GM12878 (cell line): ENCODE measurements at regions not wholly inside any gene's neighbourhood (a gene's known extent, or its start where the extent isn't known, plus 50 kb on each side); places are given as distances from the start of the nearest gene placed in this dataset.

Experiments
- ATAC-seq: fragments of 200-7000 bp; cut with Tn5 transposase; 3 replicates; pipeline ENCODE4 v1.9.1; 2020; ENCODE audit warnings: mild to moderate bottlenecking, moderate library complexity
- BruUV-seq: library from RNA; stranded (reverse); fragments of 400-500 nt; replicated peaks from 2 replicates; lab custom pipeline; 2021; lab: Mats Ljungman, UMichigan
- CTCF ChIA-PET: fragments of 300-600 bp; sonication (Branson Sonifier 250); formaldehyde crosslinking; extraction: SDS; loops from one replicate; lab custom pipeline; 2021; ENCODE audit warnings: inconsistent platforms; lab: Yijun Ruan, JAX
- POLR2A ChIA-PET: fragments of 350-600 bp; formaldehyde crosslinking; extraction: SDS; loops from one replicate; lab custom pipeline; 2021; ENCODE audit warnings: inconsistent platforms; lab: Charles Lee
- RAD21 ChIA-PET: fragments of 300-600 bp; sonication (Branson Sonifier 250); formaldehyde crosslinking; loops from one replicate; lab custom pipeline; 2023; ENCODE audit warnings: antibody characterized with exemption; ENCODE audit not compliant: unreplicated experiment; lab: Charles Lee
- SMC1A ChIA-PET: fragments of 300-600 bp; sonication (Branson Sonifier 250); formaldehyde crosslinking; loops from one replicate; lab custom pipeline; 2023; ENCODE audit not compliant: unreplicated experiment, uncharacterized antibody; lab: Charles Lee
- DNase-seq: peaks from one replicate; pipeline ENCODE4 v3.0.0-alpha.2; 2011; ENCODE audit warnings: low read depth, low spot score
- FAIRE-seq: peaks from 3 replicates; lab custom pipeline; 2011; peaks lifted over from hg19 to GRCh38; lab: Jason Lieb, UNC
- H2AFZ ChIP-seq: 2 replicates; pipeline ENCODE4 v1.6.0; 2011; ENCODE audit warnings: low read depth, low read length, control low read depth; ENCODE audit not compliant: control insufficient read depth
- H3K27ac ChIP-seq: 2 replicates; pipeline ENCODE4 v1.5.1; 2011; ENCODE audit warnings: control low read depth; ENCODE audit not compliant: control insufficient read depth, insufficient read depth
- H3K27me3 ChIP-seq, 2 experiments: replicated peaks in 1 of 2; 2 replicates each; pipeline versions ENCODE4 v1.6.0 to v1.6.1; 2011; ENCODE audit warnings: low read length in 1 of 2; ENCODE audit not compliant: control insufficient read depth in 2 of 2, insufficient read depth in 2 of 2
- H3K36me3 ChIP-seq, 2 experiments: 2 replicates each; pipeline ENCODE4 v1.5.1; 2011; ENCODE audit warnings: low read length in 1 of 2; ENCODE audit not compliant: control insufficient read depth in 2 of 2, insufficient read depth in 2 of 2
- H3K4me1 ChIP-seq: 2 replicates; pipeline ENCODE4 v1.6.1; 2011; ENCODE audit warnings: mild to moderate bottlenecking, low read length, moderate library complexity, mixed read lengths; ENCODE audit not compliant: control insufficient read depth, insufficient read depth
- H3K4me2 ChIP-seq: 2 replicates; pipeline ENCODE4 v1.6.0; 2011; ENCODE audit warnings: control low read depth; ENCODE audit not compliant: control insufficient read depth, insufficient read depth
- H3K4me3 ChIP-seq: fragments of 200-600 bp; sonication (generic); 2 replicates; pipeline ENCODE4 v1.5.1; 2016
- H3K79me2 ChIP-seq: 2 replicates; pipeline ENCODE4 v1.6.0; 2011; ENCODE audit warnings: low read length; ENCODE audit not compliant: control insufficient read depth, insufficient read depth
- H3K9ac ChIP-seq: 2 replicates; pipeline ENCODE4 v1.8.0; 2011; ENCODE audit warnings: low read length, control low read depth, mixed read lengths; ENCODE audit not compliant: control insufficient read depth, insufficient read depth
- H3K9me3 ChIP-seq: replicated peaks from 3 replicates; pipeline ENCODE4 v1.5.1; 2011; ENCODE audit warnings: mild to moderate bottlenecking, low read length; ENCODE audit not compliant: control insufficient read depth, insufficient read depth
- H4K20me1 ChIP-seq: 2 replicates; pipeline ENCODE4 v1.6.0; 2011; ENCODE audit not compliant: control insufficient read depth, insufficient read depth
- BACH1 ChIP-seq: fragments of 450-650 bp; IDR thresholded peaks from 2 replicates; pipeline ENCODE4 v1.6.1; 2017; ENCODE audit warnings: mild to moderate bottlenecking, borderline replicate concordance
- BRCA1 ChIP-seq: IDR thresholded peaks from 2 replicates; pipeline ENCODE4 v1.6.1; 2011; ENCODE audit warnings: low read depth, low read length, improper control_type of control experiment
- ETV6 ChIP-seq, 2 experiments: fragments of 450-650 bp in 1 of 2; IDR thresholded peaks in 1 of 2; conservative IDR thresholded peaks in 1 of 2; 2 replicates each; pipeline ENCODE4 v1.6.1; 2014; ENCODE audit warnings: antibody characterized with exemption in 1 of 2, borderline replicate concordance in 1 of 2, low read depth in 1 of 2, mild to moderate bottlenecking in 1 of 2, moderate library complexity in 1 of 2
- KDM1A ChIP-seq: fragments of 200-600 bp; sonication (generic); IDR thresholded peaks from 2 replicates; pipeline ENCODE4 v1.6.1; 2016; ENCODE audit warnings: borderline replicate concordance
- MXI1 ChIP-seq: fragments of 150-350 bp; IDR thresholded peaks from 2 replicates; pipeline ENCODE4 v1.6.1; 2011; ENCODE audit warnings: low read depth, mild to moderate bottlenecking, inconsistent platforms, low read length, improper control_type of control experiment
- NBN ChIP-seq: fragments of 450-650 bp; IDR thresholded peaks from 2 replicates; pipeline ENCODE4 v1.6.1; 2016
- NFXL1 ChIP-seq: fragments of 450-650 bp; IDR thresholded peaks from 2 replicates; pipeline ENCODE4 v1.6.1; 2017; ENCODE audit warnings: antibody characterized with exemption, mild to moderate bottlenecking, borderline replicate concordance
- POU2F2 ChIP-seq: IDR thresholded peaks from 3 replicates; pipeline ENCODE4 v1.6.1; 2011; ENCODE audit warnings: low read depth, mild to moderate bottlenecking, low read length, borderline replicate concordance
- RB1 ChIP-seq: fragments of 450-650 bp; formaldehyde crosslinking; IDR thresholded peaks from 2 replicates; pipeline ENCODE4 v1.6.1; 2017; ENCODE audit warnings: mild to moderate bottlenecking, borderline replicate concordance
- SRF ChIP-seq, 2 experiments: IDR thresholded peaks; 2 replicates each; pipeline ENCODE4 v1.6.1; 2011; ENCODE audit warnings: low read depth in 2 of 2, low read length in 2 of 2, mild to moderate bottlenecking in 1 of 2, moderate library complexity in 1 of 2
- ZSCAN29 ChIP-seq: fragments of 450-650 bp; IDR thresholded peaks from 2 replicates; pipeline ENCODE4 v1.6.1; 2017; ENCODE audit warnings: mild to moderate bottlenecking, moderate library complexity
- WGBS: methylation state at CpG from one replicate; pipeline ENCODE4 v1.1.6; 2016; ENCODE audit warnings: low lambda C conversion rate; ENCODE audit not compliant: insufficient replicate concordance, insufficient coverage; ENCODE audit errors: missing lambda C conversion rate; 5-methylcytosine and 5-hydroxymethylcytosine counted together
- in situ Hi-C: fragments of 300-500 bp; cut with MboI; formaldehyde crosslinking; loops from 9 replicates; pipeline ENCODE4 v1.14.3; 2018; ENCODE audit warnings: mixed read lengths
- intact Hi-C: fragments of 100-400 bp; cut with micrococcal nuclease; formaldehyde crosslinking; loops from one replicate; pipeline ENCODE4 v1.14.2; 2022; ENCODE audit not compliant: unreplicated experiment
- TF ChIP-seq, protein P1 (sequence below): IDR thresholded peaks from 2 replicates; pipeline ENCODE4 v1.6.1; 2012; ENCODE audit warnings: low read length, inconsistent platforms

DNA sequence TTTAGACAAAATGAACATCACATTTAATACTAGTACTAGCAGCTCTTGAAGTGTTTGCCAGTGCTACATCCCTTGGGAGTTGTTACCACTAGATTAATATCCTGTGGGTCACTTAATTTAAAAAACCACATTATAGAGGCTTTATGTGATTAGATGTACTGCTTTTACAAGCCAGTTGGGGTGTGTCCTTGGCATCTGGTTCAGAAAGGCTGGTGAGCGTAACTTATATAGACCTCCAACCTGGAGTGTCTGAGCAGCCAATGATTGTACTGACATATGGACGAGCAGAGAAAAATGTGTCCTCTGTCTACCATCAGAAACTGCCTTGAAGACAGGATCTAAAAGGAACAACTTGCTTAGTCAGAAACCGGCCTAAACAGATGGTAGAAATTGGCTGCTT is 306.2 kb upstream of the ATP11B start:
- H3K4me1 ChIP-seq, result no peaks in the 10 kb centered on the region
- H3K27ac ChIP-seq, result no peak overlapping the region
- ChIA-PET SMC1A (no interaction called here), CTCF (no interaction called here), RAD21 (no interaction called here), POLR2A (no interaction called here)
- no peaks in the 10 kb centered on the region for H4K20me1 ChIP-seq
- H3K9ac ChIP-seq, result no peak overlapping the region
- H3K79me2 ChIP-seq, result no peaks in the 10 kb centered on the region
- ATAC-seq, result no peak
- no peak overlapping the region for H2AFZ ChIP-seq
- DNase-seq, result no peak
- intact Hi-C loops (no loop called here), in situ Hi-C loops (no loop called here)
- BruUV-seq, result no TSS peak
- H3K27me3 ChIP-seq, result no peaks in the 10 kb centered on the region; a peak in 1 of 4 replicates
- TF ChIP-seq POU2F2 (no peak), BRCA1 (no peak), KDM1A (no peak)
- 43% methylated on average over 3 of the region's 3 CpGs for WGBS
- H3K36me3 ChIP-seq, result no peaks in the 10 kb centered on the region
- no peak overlapping the region for H3K4me2 ChIP-seq
- no peak overlapping the region for H3K4me3 ChIP-seq
- FAIRE-seq, result no peak
- H3K9me3 ChIP-seq, result no peaks in the 10 kb centered on the region

DNA sequence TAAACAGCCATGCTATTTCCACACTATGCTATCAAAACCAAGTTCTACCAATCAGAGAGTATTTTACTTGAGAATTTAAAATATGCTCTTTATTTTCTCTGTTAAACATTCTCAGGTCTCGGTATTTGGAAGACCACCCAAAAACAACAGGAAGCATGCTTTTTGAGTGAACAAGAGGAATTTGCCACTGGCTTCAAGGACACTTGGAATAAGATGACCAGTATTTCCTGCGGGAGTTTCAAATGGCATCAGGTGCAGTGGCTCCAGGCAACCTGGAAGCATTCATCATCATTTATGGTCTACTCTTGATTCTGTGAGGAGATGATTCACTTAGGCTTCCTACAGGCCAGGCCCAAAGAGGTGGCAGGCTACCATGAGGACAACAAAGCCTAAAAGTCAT is 305.7 kb upstream of the ATP11B start:
- intact Hi-C loops, result no loop called here
- 77% methylated on average over 2 of the region's 2 CpGs for WGBS
- no peaks in the 10 kb centered on the region for H3K79me2 ChIP-seq
- in situ Hi-C loops, result no loop called here
- H3K9ac ChIP-seq, result no peak overlapping the region
- FAIRE-seq (no peak), ATAC-seq (no peak), DNase-seq (no peak)
- no peaks in the 10 kb centered on the region for H4K20me1 ChIP-seq
- no TSS peak for BruUV-seq
- no peak for TF ChIP-seq NFXL1
- no peak for TF ChIP-seq NBN
- TF ChIP-seq ETV6 (conservative IDR thresholded peaks at IDR 0.05 in 1 of 2, IDR thresholded peaks at IDR 0.05 in 1 of 2; ENCODE audit: borderline replicate concordance in 1 of 2, low read depth in 1 of 2), result no peak
- TF ChIP-seq, protein P1, sequence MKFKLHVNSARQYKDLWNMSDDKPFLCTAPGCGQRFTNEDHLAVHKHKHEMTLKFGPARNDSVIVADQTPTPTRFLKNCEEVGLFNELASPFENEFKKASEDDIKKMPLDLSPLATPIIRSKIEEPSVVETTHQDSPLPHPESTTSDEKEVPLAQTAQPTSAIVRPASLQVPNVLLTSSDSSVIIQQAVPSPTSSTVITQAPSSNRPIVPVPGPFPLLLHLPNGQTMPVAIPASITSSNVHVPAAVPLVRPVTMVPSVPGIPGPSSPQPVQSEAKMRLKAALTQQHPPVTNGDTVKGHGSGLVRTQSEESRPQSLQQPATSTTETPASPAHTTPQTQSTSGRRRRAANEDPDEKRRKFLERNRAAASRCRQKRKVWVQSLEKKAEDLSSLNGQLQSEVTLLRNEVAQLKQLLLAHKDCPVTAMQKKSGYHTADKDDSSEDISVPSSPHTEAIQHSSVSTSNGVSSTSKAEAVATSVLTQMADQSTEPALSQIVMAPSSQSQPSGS, result no peak
- no peak for TF ChIP-seq BACH1
- TF ChIP-seq RB1, result no peak
- no peak for TF ChIP-seq SRF (IDR thresholded peaks at IDR 0.05; ENCODE audit: low read depth in 2 of 2, low read length in 2 of 2)
- TF ChIP-seq ZSCAN29, result no peak
- no peak for TF ChIP-seq MXI1
- ChIA-PET SMC1A (no interaction called here), POLR2A (no interaction called here), RAD21 (no interaction called here), CTCF (no interaction called here)
- no peak overlapping the region for H3K27ac ChIP-seq
- no peaks in the 10 kb centered on the region for H3K36me3 ChIP-seq
- no peak overlapping the region for H3K4me3 ChIP-seq
- H3K4me2 ChIP-seq, result no peak overlapping the region
- no peaks in the 10 kb centered on the region; a peak in 1 of 4 replicates for H3K27me3 ChIP-seq
- no peak overlapping the region for H2AFZ ChIP-seq
- no peaks in the 10 kb centered on the region for H3K4me1 ChIP-seq
- H3K9me3 ChIP-seq, result no peaks in the 10 kb centered on the region
